GM23248 (cell line): ENCODE measurements at regions not wholly inside any gene's neighbourhood (a gene's known extent, or its start where the extent isn't known, plus 50 kb on each side); places are given as distances from the start of the nearest gene placed in this dataset.

Source experiments
- EZH2 ChIP-seq: fragments of 200-600 bp; sonication (generic); IDR thresholded peaks from 2 replicates; pipeline ENCODE4 v1.6.1; 2018; ENCODE audit warnings: antibody characterized with exemption, mild to moderate bottlenecking; ENCODE audit not compliant: insufficient read depth, poor library complexity, severe bottlenecking
- EZH2phosphoT487 ChIP-seq: fragments of 200-600 bp; sonication (generic); IDR thresholded peaks from 2 replicates; pipeline ENCODE4 v1.6.1; 2018; ENCODE audit warnings: antibody characterized with exemption, moderate library complexity, mild to moderate bottlenecking, low read depth; ENCODE audit not compliant: insufficient read depth

- TF ChIP-seq EZH2 (no peak), EZH2phosphoT487 (no peak)
Observed at GRCh38 chr3:5806192-5806591, 618.7 kb downstream of the EDEM1 start.
